ENCODE measurements at regions not wholly inside any gene's neighbourhood (a gene's known extent, or its start where the extent isn't known, plus 50 kb on each side); places are given as distances from the start of the nearest gene placed in this dataset.

- DNase-seq (ENCODE audit: low spot score) = no peak
Measured at GRCh38 chr7:136174477-136175125, 197.4 kb upstream of the MTPN start.

- no peak for DNase-seq (ENCODE audit: low spot score)
Measured at GRCh38 chr7:136173874-136174273, 196.7 kb upstream of the MTPN start.

DNA sequence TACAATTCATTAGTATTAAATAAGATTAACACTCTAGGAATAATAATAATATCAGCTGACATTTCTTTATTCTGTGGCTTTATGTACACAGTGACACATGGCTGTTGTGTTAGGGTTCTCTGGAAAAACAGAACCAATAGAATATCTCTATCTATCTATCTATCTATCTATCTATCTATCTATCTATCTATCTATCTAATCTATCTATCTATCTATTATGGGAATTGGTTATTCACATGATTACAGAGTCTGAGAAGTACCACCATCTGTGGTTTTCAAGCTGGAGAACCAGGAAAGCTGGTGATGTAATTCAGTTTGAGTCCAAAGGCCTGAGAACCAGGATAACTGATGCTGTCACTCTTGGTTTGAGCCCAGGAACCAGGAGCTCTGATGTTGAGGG, 194.1 kb upstream of the MTPN start:
- no peak for DNase-seq (ENCODE audit: low spot score)

DNA sequence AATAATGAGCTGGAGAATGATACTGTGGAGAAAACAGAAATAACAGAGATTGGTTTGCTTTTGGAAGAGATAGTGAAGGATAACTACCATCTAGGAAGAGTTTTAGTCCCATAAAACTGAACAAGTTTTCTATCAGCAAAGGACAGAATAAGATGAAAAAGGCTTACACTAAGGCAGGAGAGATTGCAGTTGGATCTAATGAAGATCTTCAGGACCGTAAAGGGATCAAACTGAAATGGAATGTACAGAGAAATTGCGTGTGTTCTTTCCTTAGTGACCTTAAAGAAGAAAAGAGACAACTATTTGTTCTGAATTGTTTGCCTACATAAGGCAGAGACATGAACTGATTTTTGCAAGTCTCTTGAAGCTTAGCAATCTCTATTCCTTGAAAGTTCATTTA, 191.7 kb upstream of the MTPN start:
- no peak for DNase-seq (ENCODE audit: low spot score)

DNA sequence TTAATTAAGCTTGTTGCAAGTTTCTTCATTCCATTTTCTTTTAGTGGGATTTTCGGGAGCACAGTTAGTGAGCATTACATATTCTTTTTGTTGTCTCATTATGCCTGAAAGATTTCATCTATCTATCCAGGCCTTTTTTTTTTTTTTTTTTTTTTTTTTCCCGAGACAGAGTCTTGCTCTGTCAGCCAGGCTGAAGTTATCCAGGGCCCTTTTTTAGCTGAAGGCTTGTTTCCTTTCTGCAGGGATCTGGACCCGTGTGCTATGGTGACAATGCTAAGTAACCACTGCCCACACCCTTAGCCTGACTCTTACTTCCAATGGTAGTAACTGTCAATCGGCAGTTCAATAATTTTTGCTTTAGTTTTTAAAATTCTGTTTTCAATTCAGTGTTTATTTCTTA, 190.8 kb upstream of the MTPN start:
- no peak for DNase-seq (ENCODE audit: low spot score)

DNA sequence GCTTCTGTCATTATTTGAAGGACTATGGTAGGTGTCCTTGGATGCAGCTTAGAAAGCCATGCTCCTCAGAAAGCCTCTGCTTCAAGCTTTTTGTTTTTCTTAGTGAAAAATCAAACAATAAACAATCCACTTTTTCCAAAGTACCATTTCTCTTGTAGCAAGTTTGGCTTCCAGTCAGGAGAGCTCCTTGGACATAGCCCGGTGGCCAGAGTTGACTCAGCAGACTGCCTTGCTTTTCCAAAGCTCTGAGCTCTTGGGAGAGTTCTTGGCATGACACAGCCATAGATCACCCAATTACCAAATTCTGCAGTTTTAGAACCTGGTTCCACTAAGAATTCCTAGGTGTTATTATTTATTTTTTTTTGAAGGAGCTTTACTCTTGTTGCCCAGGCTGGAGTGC, 189.4 kb upstream of the MTPN start:
- no peak for DNase-seq (ENCODE audit: low spot score)

DNA sequence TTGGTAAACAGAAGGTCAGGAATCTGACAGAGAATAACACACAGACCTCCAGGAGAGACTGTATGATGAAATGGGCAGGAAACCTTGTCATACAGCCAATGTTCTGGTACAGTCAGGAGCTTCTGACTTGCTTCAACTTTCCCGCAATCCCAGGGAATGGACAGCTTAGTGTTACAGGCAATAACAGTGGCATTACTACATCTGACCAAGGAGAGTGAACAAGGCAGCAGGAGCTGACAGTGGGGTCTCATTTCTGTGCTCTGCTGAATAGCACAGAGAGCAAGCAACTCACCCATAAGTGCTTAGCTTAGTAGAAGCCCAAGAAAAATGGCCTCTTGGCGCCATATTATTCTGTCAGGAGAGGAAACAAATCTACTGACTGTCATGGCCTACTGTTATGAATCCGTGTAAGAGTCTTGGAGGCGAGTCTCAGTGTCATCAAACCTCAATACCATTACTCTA, 186.2 kb upstream of the MTPN start:
- no peak for DNase-seq (ENCODE audit: low spot score)

DNA sequence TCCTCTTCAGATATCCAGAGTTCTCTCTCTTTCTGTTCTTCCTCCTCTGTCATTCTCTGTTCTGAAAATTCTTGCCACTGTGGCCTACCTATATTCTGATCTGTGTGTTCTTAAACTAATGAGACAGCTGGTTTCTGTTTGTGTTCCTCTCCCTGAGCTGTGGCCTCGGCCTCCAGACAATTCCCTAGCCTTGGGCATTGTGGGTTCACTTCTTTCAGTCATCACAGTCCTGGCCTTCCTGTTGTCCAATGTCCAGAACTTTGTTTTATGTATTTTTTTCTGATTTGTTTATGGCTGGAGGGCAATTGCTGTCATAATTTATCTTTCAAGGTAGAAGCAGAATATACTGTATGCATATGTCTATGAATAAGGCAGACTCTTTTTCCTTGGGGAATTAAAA, 173.2 kb upstream of the MTPN start:
- no peak for DNase-seq (ENCODE audit: low spot score)

DNA sequence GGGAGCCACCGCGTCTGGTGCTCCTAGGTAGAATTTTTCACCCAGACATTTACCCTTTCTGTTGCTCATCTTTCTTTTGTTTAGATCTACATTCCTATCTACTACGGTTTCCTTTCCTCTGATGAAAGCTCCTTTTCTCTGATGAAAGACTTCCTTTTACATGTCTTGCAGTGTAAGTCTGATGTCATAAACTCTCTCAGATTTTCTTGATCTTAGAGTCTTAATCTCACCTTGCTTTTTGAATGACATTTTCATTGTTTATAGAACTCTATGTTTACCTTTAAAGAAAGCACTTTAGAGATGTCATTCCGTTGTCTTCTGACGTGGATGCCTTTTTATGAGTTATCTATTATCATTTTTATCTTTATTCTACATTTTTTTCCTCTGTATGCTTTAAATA, 171.8 kb upstream of the MTPN start:
- DNase-seq (ENCODE audit: low spot score) = no peak

DNA sequence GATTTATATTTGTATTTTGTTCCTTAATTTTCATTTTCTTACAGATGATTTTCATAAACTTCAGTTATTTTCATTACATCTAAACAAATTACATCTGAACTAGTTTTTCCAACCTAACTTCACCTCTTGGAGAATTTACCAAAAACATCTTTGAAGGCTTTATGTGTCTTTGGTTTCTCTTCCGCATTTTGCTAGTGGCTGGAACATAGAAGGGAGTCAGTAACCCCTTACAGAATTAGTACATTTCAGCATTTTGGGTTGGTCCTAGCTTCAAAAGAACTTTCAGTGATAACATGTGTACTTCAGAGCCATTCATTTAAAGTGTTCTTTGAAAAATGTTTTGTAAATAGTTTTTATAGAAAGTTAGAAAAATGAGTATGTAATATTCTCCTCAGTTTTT, 169.8 kb upstream of the MTPN start:
- no peak for DNase-seq (ENCODE audit: low spot score)

GRCh38 chr7:136144182-136144581, 167.0 kb upstream of the MTPN start:
- no peak for DNase-seq (ENCODE audit: low spot score)

- no peak for DNase-seq (ENCODE audit: low spot score)
Measured at GRCh38 chr7:136143271-136143670, 166.1 kb upstream of the MTPN start.

GRCh38 chr7:136142583-136142982, 165.4 kb upstream of the MTPN start:
- DNase-seq (ENCODE audit: low spot score) = no peak

- DNase-seq (ENCODE audit: low spot score) = no peak
Measured at GRCh38 chr7:136140469-136140868, 163.3 kb upstream of the MTPN start.

GRCh38 chr7:136139417-136139816, 162.3 kb upstream of the MTPN start:
- no peak for DNase-seq (ENCODE audit: low spot score)

DNA sequence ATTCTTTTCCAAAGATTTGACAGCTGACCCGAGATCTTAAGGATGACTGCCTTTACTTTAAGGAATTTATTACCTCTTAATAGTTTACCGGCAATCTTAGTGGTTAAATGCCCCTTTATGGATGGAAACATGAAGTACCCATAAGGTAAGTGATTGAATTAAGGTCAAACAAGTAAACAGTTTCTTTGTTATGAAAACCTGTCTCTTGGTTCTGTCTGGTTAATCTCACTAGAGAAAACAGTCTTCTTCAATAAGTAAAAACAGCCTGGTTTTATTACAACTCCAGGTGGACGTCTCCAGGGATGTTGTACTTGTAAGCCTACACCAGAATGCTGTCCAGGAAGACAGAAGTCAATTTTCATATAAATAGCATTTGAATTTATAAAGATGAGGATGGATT, 161.8 kb upstream of the MTPN start:
- no peak for DNase-seq (ENCODE audit: low spot score)

DNA sequence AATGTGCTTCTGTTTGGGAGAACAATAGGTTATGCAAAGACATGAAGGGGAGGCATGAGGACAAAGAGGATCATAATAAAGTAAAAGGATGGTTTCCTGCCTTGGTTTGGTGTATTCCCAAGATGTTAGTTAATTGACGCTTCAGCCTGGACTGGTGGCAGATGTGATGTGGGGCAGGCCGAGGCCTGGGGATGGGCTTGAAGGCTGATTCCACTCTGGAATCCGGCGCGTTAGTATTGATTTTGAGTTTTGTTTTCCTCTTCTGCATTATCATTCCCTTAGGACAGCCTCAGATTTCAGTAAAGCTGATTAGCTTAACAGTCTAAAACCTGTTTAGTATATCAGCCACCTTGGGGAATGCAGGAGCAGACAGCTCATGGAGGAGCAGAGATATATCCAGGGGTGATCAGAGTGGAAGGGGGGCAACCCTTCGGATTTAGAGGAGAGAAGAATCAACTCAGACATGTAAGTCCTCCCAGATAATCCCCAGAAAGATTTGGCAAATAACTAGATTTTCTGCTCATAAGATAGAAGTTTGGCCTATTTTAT, 159.8 kb upstream of the MTPN start:
- DNase-seq (ENCODE audit: low spot score) = no peak

DNA sequence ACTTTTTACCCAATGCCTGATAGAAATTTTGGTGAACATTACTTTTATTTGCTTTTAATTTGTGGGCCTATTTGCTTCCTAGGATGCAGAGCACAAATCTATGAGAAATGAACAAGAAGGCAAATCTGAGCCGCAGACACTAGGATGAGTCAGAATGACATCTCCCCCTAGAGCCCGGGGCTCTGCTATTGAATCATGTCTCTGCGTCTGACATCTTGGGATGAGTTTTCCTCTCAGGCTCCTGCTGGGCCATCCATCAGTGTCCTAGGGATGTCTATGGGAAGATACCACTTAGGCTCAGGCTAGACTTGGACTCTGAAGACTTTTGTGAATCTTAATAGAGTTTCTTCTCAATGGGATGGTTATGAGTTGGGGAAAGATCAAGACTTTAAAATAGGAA, 157.3 kb upstream of the MTPN start:
- DNase-seq (ENCODE audit: low spot score) = no peak

GRCh38 chr7:136133551-136133950, 156.4 kb upstream of the MTPN start:
- DNase-seq (ENCODE audit: low spot score) = no peak

- DNase-seq (ENCODE audit: low spot score) = no peak
Measured at GRCh38 chr7:136131304-136131630, 154.1 kb upstream of the MTPN start.

DNA sequence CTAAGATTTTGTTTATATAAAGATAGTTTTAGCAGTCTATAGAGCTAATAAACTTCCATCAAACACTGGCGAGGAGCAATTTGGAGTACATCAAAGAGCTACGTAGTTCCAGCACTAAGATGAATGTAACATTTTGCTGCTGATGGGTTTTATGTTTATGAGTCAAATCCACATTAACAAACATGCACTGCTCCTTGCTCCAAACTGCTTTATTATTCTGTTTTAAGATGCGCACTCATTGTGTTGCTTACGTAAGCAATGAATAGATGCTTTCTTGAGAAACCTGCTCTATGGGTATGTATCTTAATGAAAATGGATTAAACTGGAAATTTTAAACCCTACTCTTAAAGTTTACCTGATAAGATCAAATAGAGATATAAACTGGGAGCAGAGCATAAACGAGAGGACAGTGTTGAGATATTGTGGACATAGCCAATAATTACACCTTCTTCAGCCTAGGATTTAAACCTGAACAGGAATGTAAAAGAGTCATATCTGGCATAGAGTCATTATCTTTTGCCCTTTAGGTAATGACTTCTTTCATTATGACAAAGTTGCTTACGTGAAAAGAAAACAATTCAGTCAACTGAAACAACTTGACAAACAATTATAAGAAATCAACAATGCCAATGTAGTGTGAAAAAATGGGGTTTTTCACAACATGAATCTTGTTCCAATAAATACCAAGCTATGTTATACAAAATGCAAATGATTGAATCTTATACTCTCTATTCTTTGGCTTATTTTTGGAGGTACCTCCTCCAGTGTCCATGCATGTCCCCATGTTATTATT, 153.5 kb upstream of the MTPN start:
- DNase-seq (ENCODE audit: low spot score) = no peak

DNA sequence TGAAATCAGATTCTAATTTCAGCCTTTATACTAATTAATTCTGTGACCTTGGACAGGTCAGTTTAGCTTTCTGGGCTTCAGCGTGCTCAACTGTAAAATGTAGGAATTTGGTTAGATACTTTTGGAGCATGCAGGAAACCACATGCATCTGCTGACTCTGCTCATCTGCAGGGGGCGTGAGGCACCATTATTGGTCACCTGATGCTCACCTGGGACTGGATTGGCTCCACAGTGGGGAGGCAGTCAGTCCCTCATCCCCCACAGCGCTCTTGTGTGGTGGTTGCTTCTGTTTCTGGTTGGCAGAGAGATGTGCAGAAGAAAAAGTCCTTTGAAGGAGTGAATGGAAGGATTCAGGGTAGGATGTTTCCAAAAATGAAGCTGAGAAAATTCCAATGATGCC, 150.9 kb upstream of the MTPN start:
- no peak for DNase-seq (ENCODE audit: low spot score)

DNA sequence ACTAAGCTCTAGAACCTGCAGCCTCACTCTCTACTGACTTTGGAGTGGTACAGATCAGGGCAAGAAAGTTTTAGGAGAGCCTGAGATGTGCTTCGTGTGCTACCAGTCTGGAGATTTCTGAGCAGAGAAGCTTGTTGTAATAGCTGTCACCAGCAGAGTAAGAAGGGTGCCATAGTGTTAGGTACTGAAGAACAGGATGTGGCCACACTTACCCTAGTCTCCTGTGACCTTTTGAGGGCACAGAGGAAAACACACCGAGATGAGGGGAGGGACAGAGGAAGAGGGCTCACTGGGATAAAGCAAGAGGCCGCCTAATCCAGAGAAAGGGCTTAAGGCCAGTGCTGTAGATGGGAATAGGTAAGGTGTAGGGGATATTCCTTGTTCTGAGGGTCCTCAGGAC, 146.2 kb upstream of the MTPN start:
- no peak for DNase-seq (ENCODE audit: low spot score)

- no peak for DNase-seq (ENCODE audit: low spot score)
Measured at GRCh38 chr7:136122026-136122425, 144.9 kb upstream of the MTPN start.
